Suprapubic skin (tissue), 4 donors: ENCODE measurements at regions not wholly inside any gene's neighbourhood (a gene's known extent, or its start where the extent isn't known, plus 50 kb on each side); places are given as distances from the start of the nearest gene placed in this dataset.

ENCODE experiments used
- EP300 ChIP-seq: sonication (generic); formaldehyde crosslinking; IDR thresholded peaks from one replicate; pipeline ENCODE4 v1.6.1; 2017; ENCODE audit warnings: antibody characterized with exemption
- POLR2A ChIP-seq, 2 donors: fragments of 450-650 bp; IDR thresholded peaks; one replicate each; pipeline ENCODE4 v1.6.1; 2017; ENCODE audit warnings: antibody characterized with exemption in 2 of 2, mild to moderate bottlenecking in 2 of 2, moderate library complexity in 2 of 2
- POLR2AphosphoS5 ChIP-seq, 3 donors: sonication (generic); formaldehyde crosslinking; IDR thresholded peaks; one replicate each; pipeline ENCODE4 v1.6.1; 2017; ENCODE audit warnings: antibody characterized with exemption in 3 of 3
- TF ChIP-seq, protein P1 (sequence below), 2 donors: fragments of 200-600 bp in 1 of 2; fragments of 450-650 bp in 1 of 2; sonication (generic) in 1 of 2; IDR thresholded peaks; one replicate each; pipeline ENCODE4 v1.5.1; 2016 to 2019; ENCODE audit warnings: antibody characterized with exemption in 2 of 2, mild to moderate bottlenecking in 1 of 2, moderate library complexity in 1 of 2

DNA sequence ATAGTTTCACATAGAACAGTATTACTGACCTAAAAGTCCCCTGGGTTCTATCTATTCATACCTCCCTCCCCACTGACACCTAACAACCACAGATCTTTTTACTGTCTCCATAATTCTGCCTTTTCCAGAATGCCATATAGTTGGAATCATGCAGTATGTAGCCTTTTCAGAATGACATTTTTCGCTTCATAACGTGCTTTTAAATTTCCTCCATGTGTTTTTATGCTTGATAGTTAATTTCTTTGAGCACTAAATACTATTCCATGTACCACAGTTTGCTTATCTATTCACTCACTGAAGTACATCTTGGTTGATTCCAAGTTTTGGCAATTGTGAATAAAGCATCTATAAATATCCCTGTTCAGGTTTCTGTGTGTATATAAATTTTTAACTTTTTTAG lies 77.7 kb upstream of the GPR149 start:
- TF ChIP-seq, protein P1, sequence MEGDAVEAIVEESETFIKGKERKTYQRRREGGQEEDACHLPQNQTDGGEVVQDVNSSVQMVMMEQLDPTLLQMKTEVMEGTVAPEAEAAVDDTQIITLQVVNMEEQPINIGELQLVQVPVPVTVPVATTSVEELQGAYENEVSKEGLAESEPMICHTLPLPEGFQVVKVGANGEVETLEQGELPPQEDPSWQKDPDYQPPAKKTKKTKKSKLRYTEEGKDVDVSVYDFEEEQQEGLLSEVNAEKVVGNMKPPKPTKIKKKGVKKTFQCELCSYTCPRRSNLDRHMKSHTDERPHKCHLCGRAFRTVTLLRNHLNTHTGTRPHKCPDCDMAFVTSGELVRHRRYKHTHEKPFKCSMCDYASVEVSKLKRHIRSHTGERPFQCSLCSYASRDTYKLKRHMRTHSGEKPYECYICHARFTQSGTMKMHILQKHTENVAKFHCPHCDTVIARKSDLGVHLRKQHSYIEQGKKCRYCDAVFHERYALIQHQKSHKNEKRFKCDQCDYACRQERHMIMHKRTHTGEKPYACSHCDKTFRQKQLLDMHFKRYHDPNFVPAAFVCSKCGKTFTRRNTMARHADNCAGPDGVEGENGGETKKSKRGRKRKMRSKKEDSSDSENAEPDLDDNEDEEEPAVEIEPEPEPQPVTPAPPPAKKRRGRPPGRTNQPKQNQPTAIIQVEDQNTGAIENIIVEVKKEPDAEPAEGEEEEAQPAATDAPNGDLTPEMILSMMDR (IDR thresholded peaks at IDR 0.05) = no peak
- TF ChIP-seq POLR2A (IDR thresholded peaks at IDR 0.05) (no peak), EP300 (no peak), POLR2AphosphoS5 (IDR thresholded peaks at IDR 0.05) (no peak)
